Testis (tissue), 2 donors: ENCODE measurements at regions not wholly inside any gene's neighbourhood (a gene's known extent, or its start where the extent isn't known, plus 50 kb on each side); places are given as distances from the start of the nearest gene placed in this dataset.

ENCODE experiments used
- DNase-seq: peaks from one replicate; pipeline ENCODE4 v3.0.0-alpha.2; 2019
- H3K27ac ChIP-seq, 2 donors: fragments of 200-600 bp; sonication (generic); one replicate each; pipeline ENCODE4 v1.5.1; 2019
- H3K27me3 ChIP-seq: fragments of 200-600 bp; sonication (generic); one replicate; pipeline ENCODE4 v1.5.1; 2019
- H3K36me3 ChIP-seq: fragments of 200-600 bp; sonication (generic); one replicate; pipeline ENCODE4 v1.5.1; 2017; ENCODE audit warnings: low read depth; ENCODE audit errors: missing control alignments
- H3K4me1 ChIP-seq: fragments of 200-600 bp; sonication (generic); one replicate; pipeline ENCODE4 v1.5.1; 2019
- H3K4me3 ChIP-seq, 2 donors: fragments of 200-600 bp; sonication (generic); one replicate each; pipeline ENCODE4 v1.5.1; 2017 to 2019
- H3K9me3 ChIP-seq: fragments of 200-600 bp; sonication (generic); one replicate; pipeline ENCODE4 v1.5.1; 2017
- POLR2A ChIP-seq: fragments of 450-650 bp; IDR thresholded peaks from one replicate; pipeline ENCODE4 v1.6.1; 2017; ENCODE audit warnings: antibody characterized with exemption, mild to moderate bottlenecking, moderate library complexity
- WGBS, 2 donors: methylation state at CpG; one replicate each; pipeline ENCODE4 v1.1.5; 2018; 5-methylcytosine and 5-hydroxymethylcytosine counted together
- intact Hi-C: fragments of 100-400 bp; cut with DNase I; formaldehyde crosslinking; loops from one replicate; pipeline ENCODE4 v1.15.1; 2023; ENCODE audit warnings: low total_unique reads
- TF ChIP-seq, protein P1 (sequence below), 3 experiments: fragments of 450-650 bp in 2 of 3; fragments of 200-600 bp in 1 of 3; sonication (generic) in 1 of 3; IDR thresholded peaks; one replicate each; pipeline ENCODE4 v1.5.1; 2016 to 2019; ENCODE audit warnings: antibody characterized with exemption in 3 of 3, mild to moderate bottlenecking in 2 of 3, moderate library complexity in 1 of 3

DNA sequence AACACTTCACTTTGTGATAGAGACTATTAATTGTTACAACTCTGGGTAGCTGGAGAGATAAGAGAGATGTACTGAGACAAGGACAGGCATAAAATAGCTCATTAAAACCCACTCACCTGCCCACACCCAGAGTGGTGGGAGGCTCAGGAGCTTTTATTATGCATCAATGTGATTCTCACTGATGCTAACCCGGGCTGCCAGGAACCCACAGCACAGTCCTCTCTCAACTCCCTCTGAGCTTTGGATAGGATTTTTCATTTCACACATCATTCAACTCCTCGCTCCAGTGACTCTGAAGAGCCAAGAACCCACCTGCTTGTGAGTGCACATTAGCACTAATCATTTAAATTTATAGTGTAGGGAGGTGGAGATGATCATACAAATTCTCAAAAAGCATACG is 827.9 kb downstream of the FLRT2 start:
- no peaks in the 10 kb centered on the region for H3K4me1 ChIP-seq
- 38 to 48% methylated on average over 3 of the region's 3 CpGs for WGBS, 2 donors
- no peaks in the 10 kb centered on the region for H3K36me3 ChIP-seq

GRCh38 chr14:86357119-86357518 is 827.2 kb downstream of the FLRT2 start:
- no peak for DNase-seq
- WGBS, 2 donors: 74% methylated on average over 3 of the region's 3 CpGs
- TF ChIP-seq, protein P1, sequence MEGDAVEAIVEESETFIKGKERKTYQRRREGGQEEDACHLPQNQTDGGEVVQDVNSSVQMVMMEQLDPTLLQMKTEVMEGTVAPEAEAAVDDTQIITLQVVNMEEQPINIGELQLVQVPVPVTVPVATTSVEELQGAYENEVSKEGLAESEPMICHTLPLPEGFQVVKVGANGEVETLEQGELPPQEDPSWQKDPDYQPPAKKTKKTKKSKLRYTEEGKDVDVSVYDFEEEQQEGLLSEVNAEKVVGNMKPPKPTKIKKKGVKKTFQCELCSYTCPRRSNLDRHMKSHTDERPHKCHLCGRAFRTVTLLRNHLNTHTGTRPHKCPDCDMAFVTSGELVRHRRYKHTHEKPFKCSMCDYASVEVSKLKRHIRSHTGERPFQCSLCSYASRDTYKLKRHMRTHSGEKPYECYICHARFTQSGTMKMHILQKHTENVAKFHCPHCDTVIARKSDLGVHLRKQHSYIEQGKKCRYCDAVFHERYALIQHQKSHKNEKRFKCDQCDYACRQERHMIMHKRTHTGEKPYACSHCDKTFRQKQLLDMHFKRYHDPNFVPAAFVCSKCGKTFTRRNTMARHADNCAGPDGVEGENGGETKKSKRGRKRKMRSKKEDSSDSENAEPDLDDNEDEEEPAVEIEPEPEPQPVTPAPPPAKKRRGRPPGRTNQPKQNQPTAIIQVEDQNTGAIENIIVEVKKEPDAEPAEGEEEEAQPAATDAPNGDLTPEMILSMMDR (IDR thresholded peaks at IDR 0.05): no peak
- no peak for TF ChIP-seq POLR2A
- Histone ChIP-seq H3K27ac (no peak overlapping the region), H3K36me3 (no peaks in the 10 kb centered on the region), H3K4me3 (no peak overlapping the region), H3K27me3 (no peaks in the 10 kb centered on the region), H3K4me1 (no peaks in the 10 kb centered on the region), H3K9me3 (no peaks in the 10 kb centered on the region)
- intact Hi-C loops: no loop called here

More for the DNA sequence above, 827.9 kb downstream of the FLRT2 start:
- Histone ChIP-seq H3K27me3 (no peaks in the 10 kb centered on the region), H3K4me3 (no peak overlapping the region), H3K27ac (no peak overlapping the region), H3K9me3 (no peaks in the 10 kb centered on the region)
- intact Hi-C loops: no loop called here
- DNase-seq: no peak
- TF ChIP-seq, protein P1 (IDR thresholded peaks at IDR 0.05): no peak
- TF ChIP-seq POLR2A: no peak

DNA sequence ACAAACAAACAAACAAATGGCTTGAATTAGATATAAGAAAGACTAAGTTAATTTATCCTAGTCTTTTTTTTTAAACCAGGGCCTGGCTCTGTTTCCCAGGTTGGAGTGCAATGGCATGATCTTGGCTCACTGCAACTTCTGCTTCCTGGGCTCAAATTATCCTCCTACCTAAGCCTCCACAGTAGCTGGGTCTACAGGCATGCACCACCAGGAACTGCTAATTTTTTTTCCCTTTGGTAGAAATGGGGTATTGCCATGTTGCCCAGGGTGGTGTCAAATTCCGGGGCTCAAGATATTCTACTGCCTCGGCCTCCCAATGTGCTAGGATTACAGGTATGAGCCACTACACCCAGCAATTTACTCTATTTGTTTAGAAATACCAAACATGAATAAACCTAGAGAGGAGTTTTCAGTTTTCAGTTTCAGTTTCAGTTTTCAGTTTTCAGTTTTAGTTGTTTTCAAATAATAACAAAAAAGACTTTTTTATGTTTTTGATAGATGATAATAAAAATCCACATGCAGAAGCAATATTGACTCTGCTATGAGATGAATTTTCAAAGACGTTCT is 817.0 kb downstream of the FLRT2 start:
- intact Hi-C loops: no loop called here
- Histone ChIP-seq H3K4me3 (no peak overlapping the region), H3K27me3 (no peaks in the 10 kb centered on the region), H3K4me1 (no peaks in the 10 kb centered on the region), H3K9me3 (no peaks in the 10 kb centered on the region), H3K36me3 (no peaks in the 10 kb centered on the region), H3K27ac (no peak overlapping the region)
- 63 to 68% methylated on average over 3 of the region's 3 CpGs for WGBS, 2 donors
- DNase-seq: no peak
- no peak for TF ChIP-seq POLR2A
- TF ChIP-seq, protein P1 (IDR thresholded peaks at IDR 0.05): no peak

- no peaks in the 10 kb centered on the region for H3K9me3 ChIP-seq
- no peaks in the 10 kb centered on the region for H3K4me1 ChIP-seq
- no peak overlapping the region for H3K27ac ChIP-seq
- intact Hi-C loops: no loop called here
- no peak overlapping the region for H3K4me3 ChIP-seq
- WGBS, 2 donors: 75 to 81% methylated on average over 3 of the region's 3 CpGs
- H3K36me3 ChIP-seq: no peaks in the 10 kb centered on the region
- no peaks in the 10 kb centered on the region for H3K27me3 ChIP-seq
- DNase-seq: no peak
- no peak for TF ChIP-seq POLR2A
- TF ChIP-seq, protein P1 (IDR thresholded peaks at IDR 0.05): no peak
Observed at GRCh38 chr14:86334355-86334754, 804.4 kb downstream of the FLRT2 start.

- intact Hi-C loops: no loop called here
- 68 to 84% methylated on average over 1 of the region's 1 CpG for WGBS, 2 donors
- H3K27me3 ChIP-seq: no peaks in the 10 kb centered on the region
- H3K27ac ChIP-seq: no peak overlapping the region
- TF ChIP-seq, protein P1 (IDR thresholded peaks at IDR 0.05): no peak
- TF ChIP-seq POLR2A: no peak
- H3K4me1 ChIP-seq: no peaks in the 10 kb centered on the region
- H3K36me3 ChIP-seq: no peaks in the 10 kb centered on the region
- no peak for DNase-seq
- no peaks in the 10 kb centered on the region for H3K9me3 ChIP-seq
- no peak overlapping the region for H3K4me3 ChIP-seq
Observed at GRCh38 chr14:86333493-86333892, 803.5 kb downstream of the FLRT2 start.
